ENCODE measurements at regions not wholly inside any gene's neighbourhood (a gene's known extent, or its start where the extent isn't known, plus 50 kb on each side); places are given as distances from the start of the nearest gene placed in this dataset.

DNA sequence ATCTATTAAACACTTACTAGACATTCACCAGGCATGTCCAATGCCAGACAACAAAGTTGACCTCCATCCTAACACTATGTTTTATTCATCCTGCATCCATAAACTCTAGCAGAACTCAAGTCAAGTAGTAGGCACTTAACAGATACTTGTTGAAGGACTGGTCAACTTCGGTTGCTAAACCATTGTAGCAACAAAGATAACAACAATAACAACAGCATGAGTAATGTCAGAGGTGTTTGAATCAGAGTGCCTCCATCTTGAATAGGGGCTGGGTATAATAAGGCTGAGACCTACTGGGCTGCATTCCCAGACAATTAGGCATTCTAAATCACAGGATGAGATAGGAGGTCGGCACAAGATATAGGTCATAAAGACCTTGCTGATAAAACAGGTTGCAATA, 180.5 kb upstream of the ZNF462 start:
- DNase-seq: no peak

DNA sequence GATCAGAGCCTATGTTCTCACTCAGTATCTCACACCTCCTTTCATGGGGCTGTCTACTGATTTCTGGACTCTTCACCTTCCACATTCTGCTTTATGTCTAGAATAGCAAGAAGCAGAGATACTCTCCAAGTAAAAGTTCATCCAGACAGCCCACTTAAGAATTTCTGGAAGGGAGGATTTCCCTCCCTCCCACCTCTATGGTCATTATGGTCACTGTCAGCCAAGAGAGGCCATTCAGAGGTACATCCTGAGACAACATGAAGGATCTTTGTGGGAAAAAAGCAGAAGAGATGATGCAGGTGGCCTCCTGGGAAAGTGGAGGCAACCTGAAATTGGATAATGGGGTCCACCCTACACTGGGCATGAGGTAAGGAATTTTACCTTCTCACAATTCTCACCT, 179.5 kb upstream of the ZNF462 start:
- no peak for DNase-seq

DNA sequence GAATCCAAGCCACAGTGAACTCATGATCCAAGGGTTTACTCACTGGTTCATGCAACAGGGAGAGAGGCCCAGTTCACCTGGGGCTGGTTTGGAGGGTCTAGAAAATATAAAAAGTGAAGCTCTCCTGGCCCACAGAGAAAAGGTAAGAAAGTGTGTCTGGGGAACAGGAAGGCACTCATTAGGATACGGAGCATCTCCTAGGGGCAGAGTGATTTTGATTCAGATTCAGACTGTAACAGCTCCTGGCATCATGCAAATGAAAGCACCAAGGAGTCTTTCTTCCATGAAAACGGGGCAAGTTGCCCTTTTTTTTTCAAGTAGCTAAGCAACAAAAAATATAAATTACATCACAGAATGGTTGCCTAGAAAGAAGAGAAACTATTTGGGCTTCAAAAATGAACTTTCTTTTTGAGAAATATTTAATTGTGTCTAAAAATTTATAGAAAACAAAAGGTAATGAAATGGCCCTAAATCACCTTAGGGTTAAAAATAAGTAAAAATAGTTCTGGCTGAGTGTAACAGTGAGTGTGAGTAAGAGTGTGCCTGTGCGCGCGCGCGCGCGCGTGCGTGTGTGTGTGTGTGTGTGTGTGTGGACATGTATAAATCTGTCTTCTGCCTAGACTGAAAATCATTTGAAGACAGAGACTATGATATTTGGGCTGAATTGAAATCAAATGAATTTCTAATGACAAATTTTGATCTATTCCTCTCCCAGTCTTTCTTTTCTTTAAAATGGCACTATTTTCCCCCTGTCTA, 177.8 kb upstream of the ZNF462 start:
- no peak for DNase-seq

DNA sequence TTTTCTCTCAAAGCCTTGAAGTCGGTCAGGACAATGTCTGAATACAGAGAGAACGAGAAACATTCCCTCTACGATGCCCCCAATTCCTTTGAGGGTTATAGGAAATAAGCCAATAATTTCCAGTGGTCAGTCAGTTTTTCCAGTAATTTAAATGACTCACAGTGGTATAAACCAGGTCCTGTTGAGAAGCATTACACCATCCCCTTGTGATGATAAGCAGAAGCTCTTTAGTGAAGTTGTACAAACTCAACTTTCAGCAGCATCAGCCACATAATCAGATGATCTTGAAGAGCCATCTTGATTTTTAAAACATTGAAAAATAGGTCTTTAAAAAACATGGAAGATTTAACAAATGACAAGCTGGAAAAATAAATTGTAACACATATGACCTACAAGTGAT, 173.9 kb upstream of the ZNF462 start:
- no peak for DNase-seq

DNA sequence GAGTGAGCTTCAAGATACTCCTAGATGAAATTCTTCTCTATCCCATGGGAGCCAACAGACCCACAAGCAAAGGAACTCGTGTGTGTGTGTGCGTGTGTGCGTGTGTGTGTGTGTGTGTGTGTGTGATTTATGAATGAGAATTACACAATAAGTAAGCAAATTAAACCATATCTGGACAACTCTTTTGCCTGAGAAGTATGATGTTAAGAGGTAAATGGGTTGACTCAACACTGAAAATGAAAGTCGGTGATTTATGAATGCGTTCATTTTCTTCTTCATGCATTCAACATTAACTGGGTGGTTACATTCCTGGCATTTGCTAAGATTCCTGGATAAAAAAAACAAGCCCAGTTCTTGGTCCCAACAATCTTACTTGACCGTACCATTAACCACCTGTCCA, 171.3 kb upstream of the ZNF462 start:
- DNase-seq: no peak

DNA sequence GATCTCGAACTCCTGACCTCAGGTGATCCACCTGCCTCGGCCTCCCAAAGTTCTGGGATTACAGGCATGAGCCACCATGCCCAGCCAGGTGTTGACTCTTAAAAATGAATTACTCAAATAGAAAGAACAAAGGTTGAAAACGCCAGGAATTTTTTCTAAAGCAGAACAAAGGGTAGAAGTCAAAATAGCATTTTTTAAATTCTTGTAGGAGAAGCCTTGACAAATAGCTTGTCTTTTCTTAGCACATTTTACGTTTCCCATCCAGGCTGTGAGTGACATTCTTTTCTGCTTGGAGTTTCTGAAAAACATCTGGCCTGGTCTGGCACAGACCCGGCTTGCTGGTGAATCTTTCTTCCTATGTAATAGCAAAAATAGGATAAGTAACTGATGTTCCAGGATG, 169.4 kb upstream of the ZNF462 start:
- DNase-seq: no peak

DNA sequence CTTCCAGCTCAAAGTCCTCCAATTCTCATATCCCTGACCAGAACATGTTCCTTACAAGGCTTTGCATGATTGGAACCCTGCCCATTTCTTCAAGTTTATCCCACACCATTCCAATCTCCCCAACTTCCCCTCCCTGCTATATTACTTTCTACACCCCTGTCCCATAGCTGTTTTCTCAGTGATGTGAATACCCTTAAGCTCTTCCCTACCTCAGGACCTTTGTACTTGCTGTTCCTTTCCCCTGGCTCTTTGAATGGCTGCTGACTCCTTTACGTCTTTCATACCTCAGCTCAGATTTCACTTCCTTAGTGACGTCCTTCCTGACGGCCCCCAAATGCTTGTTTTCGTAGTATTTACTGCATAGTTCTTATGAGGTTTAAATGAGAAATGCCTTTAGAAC, 166.2 kb upstream of the ZNF462 start:
- no peak for DNase-seq

DNA sequence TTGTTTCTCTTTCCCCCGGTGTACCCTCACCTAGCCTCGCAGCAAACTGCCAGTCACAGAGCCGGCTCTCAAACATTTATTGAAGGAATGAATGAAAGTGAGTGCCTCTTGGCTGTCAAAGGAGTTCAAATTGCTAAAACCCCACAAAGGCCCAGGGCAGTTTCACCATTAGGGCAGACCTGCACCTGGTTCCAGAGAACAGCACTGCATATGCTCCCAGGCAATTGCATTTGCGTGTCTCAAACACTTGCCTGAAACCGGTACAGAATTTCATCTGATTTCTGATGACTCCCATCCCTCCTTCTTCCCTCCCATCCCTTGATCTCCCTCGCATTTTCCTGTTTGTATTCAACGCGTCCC, 165.6 kb upstream of the ZNF462 start:
- no peak for DNase-seq

DNA sequence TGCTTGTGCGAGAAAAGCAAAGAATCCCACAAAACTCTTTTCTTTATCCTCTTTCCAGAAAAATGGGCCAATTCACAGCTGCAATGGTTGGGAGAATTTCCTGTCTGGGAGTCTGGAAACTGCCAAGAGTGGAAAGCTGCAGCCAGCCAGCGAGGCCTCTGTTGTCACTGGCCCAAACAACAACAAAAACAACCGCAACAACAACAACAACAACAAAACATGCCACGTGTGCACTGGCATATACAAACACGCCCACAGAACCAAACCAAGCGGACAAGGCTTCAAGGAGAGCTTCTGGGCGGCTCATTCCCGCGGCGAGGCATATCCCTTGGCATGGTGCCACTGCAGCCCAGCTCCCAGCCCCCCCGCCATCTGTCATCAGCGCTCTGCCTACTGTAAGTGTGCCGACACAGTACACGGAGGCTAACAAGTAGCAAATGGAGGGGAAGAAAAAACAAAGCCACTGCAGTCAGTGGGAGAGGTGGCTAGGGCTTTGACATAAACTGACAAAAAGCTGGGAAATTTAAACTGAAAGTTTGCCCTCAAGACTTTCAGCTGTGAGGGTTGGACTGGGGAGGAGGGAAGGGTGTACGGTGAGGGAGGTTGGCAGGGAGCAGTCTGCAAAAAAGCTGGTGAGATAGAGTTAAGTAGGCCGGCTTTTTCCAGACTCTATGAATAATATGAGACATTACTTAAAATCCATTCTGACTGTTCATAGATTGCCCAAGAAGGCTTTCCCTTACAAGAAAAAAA, 165.0 kb upstream of the ZNF462 start:
- peak; percentile 4 for DNase-seq

DNA sequence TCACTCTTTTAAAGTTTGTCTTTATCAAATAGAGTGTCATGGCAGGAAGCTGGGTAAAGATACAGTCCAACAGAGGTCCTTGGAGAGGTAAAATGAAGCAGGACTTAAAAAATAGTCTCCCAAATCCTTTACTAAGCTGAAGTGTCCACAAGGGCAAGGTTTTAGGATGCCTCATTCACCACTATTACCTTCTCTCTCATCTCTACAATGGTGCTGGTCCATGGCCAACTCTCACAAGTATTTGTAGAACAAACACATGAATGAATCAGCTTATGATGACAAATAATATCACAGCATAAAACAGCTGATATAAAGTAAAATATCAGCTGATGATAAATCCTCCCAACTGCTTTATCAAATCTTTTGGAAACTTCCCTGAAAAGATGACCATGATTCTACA, 162.3 kb upstream of the ZNF462 start:
- no peak for DNase-seq

DNA sequence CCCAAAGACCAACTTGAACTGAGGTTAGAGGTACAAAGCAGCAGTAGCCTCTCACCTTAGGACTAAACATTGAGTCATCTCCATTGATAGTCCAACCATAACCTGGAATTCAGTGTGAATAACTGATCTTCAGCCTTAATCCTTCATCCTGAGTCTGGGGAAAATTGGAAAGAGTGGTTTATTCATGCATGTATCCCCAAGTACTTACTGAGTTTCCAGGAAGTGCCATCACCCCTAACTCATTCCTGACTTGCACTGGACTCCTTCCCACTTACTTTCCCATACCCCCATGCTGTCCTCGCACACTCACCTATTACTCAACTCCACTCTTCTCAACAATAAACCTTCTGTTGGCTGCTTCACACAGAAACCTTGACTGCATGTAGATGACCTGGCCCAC, 161.4 kb upstream of the ZNF462 start:
- DNase-seq: no peak

DNA sequence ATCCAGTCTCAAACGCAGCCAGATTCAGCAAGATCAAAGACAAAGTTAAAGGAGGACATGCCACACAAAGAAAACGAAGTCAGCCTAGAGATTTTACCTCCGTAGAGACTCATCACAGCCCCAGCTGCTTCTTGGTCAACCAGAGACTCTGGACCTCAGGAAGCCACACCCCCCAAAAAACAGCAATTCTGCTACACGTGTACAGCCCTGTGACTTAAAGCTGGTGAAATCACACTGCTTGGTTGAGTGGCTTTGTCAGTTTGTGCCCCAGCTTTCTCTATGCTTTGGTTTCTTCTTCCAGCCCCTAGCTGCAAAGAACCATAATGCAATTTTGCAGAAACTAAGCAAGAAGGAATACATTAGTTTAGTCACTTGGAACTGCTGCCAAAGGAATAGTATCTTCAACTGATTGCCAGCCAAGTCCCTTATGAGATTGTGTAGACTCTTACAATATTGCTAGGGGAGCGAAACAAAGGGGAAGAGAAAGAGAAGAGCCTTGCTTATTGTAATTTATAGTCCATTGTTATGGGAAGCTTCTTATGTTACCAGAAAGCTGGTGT, 158.8 kb upstream of the ZNF462 start:
- DNase-seq: no peak

DNA sequence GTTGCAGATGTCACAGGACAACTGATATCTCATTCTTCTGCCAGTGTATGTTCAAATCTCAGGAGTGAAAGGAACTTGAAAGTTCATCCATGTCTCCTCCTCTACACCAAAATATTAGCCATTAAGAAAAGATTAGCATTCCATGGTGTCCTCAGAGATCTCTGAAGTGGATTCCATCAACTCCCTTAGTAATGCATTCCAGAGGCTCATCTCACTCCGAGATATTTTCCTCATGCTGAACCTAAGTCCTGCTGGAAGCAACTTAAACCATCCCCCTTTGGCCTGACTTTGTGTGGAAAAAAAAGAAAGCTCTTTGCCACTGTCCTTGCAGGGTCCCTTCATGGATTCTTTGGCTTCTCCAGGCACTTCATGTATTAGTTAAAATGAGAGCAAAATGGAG, 155.7 kb upstream of the ZNF462 start:
- DNase-seq: no peak

DNA sequence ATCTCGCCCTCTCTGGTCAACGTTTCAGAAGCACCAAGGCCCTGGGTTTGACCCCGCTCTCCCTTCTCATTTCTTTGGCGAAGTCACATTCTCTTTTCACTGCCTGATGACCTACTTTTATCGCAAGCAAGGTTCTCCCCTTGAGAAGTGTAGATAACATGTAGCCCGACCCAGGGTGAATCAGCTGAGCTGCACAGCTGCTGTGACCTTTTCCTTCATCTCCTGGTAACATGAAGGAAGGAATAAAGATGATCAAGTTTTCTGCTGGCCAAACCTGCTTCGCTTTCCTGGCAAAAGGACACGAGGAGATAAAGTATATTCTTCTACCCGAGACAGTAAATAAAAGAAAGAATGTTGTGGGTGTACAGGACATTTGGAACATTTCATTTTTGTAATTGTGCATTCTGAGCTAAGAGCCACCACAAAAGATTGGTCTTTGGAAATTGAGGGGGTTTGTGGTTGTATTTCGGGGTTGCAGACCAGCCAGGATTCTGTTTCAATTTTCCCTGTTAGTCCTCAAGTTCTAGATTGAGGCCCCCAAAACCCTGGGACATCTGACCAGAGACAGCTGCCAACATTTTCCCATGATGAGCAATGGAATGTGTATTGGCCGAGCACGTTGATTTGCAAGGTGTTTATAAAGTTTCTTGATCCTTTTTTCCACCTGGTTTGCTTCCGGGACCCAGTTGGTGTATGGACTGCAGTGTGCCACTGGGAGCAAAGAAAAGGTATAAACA, 155.1 kb upstream of the ZNF462 start:
- no peak for DNase-seq

DNA sequence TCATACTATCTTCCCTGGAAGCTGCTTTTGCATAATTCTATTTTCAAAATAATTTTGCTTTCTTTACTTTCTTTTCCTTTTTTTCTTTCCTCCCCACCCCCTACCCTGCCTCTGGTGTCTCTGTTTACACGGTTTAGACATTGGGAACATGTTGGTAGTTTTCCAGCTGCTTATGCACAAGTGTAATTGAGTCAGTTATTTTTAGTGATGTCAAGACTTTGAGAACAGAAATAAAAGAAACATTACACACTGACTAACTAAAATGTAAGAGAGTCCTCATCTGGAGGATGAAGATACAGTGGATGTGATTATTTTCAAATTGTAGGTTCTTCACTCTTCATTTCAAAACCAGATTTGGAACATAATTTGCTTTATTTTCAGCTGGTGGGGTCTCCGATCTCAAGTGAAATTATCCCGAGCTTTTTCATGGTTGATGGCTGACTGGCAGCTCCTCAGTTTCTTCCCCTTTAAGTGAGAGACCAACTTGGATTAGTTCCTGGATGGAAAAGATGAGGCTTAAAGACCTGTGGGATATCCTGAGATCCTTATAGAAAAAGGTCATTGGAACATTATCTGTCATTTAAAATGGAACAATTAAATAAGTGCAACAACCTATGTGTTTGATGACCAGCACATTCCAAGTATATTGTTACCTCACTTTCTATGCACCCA, 154.4 kb upstream of the ZNF462 start:
- no peak for DNase-seq

DNA sequence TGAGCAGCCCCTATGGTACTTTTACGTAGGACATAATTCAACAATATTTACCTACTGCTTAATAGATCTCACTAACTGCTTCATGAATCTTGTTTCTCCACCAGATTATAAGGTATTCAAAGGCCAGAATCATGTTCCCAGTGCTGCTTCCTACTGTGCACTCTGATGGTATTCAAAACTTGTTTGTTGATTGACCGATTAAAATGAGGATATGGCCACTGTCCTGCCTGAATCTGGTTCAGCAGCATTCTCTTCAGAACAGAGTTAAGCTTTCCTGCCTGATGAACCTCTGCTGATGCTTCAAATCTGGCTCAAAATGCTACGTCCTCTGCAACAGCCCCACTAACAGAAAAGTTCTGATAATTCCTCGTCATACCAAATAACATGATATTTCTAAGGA, 150.7 kb upstream of the ZNF462 start:
- DNase-seq: no peak

DNA sequence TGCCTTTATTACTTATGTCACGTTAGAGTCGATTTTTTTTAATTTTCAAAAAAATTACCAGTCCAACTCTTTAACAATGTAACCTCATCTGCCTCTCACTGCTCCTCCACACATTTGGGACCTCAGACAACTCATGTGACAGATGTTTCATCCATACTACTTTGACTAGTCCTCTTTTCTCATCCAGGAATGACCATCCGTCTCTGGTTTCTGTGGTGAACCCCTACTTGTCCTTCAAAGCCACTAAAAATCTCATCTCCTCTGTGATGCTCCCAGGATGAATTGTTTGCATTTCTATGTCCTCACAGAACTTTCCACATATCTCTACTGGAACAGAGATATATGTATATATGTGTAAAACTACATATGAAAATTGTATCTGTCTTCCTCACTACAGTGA, 149.8 kb upstream of the ZNF462 start:
- DNase-seq: no peak

DNA sequence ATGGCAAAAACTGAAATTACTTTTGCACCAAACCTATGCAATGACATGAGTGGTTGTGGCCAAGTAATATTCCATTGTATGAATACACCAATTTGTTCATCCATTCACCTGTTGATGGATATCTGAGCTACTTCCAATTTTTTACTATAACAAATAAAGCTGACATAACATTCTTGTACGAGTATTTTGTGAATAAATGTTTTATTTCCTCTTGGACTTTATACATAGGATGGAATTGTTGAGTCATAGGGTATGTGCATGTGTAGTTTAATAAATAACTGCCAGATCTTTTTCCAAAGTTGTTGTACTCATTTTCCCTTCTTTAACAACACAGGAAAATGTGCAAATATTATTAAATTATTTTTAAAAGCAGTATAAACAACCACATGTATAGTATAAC, 146.1 kb upstream of the ZNF462 start:
- no peak for DNase-seq

DNA sequence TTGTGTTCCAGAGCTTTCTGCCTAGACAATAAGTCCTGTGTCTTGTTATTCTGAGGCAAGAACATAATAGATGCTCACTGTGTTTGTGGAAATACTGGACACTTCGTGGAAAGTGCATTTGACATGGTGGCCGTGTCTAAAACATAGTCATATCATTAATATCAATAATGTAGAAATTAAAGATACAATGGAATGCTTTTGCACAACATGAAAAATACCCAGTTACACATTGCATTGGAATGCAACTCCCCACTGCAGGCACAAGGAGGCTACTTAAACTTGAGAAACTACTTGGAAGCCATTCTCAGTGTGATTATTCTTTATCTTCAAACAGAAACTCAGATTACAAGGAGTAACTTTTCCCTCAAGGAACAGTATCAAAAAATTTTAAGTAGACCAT, 145.3 kb upstream of the ZNF462 start:
- no peak for DNase-seq

DNA sequence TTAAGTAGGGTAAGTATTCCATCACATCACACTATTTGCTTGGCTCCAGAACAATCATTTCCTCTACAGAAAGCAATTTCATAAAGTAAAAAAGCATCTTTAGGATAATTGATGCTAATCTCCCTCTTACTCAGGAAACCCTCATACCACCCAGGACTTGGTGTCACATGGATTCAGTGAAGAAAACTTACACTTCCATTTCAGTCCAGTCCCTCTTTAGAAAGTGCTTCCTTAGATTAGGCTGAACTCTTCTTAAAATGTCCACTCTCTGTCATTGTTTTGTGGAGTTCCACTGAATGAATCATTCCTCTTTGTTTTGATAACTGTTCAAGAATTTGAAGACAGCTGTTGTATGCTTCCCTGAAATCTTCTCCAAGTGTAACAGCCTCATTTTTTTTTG, 144.0 kb upstream of the ZNF462 start:
- DNase-seq: no peak

DNA sequence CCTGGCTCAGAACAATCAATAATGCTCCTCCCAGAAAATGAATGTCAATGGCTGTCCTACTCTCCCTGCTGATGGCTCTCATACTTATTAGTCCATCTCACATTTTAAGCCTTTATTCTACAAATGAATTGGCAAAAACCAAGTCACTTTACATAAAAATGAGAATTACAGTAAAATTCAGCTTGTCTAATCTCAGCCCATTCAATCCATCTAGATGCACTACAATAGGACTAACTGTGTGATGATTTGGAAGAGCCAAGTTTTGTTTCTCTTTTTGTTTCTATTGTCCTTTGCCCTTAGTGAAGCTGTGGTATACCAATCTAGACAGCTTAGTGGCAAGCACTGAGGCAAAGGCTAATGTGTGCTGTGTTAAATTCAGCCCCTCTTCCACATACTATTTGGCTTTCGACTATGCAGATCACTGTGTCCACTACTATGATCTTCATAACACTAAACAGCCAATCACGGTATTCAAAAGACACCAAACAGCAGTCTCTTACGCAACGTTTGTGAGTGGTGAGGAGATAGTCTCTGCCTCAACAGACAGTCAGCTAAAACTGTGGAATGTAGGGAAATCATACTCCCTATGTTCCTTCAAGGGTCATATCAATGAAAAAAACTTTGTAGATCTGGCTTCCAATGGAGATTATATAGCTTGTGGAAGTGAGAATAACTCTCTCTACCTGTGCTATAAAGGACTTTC, 140.8 kb upstream of the ZNF462 start:
- DNase-seq: no peak

DNA sequence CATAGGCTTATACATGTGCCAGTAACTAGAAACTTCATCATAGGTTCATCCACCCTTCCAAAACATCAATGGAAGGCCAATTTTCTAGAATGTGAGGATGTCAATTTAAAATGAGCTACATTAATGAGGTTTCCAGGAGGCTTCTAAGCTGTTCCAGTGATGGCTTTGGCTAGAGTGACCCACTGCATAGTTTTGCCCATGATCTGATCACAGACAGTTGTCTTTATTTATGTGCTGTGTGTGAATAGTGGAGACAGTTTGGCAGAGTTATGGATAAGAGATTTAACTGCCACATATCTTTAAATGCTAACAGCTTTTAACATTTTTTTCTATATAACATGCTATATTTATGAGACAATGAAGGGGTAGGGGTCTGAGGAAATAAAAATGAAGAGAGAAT, 139.0 kb upstream of the ZNF462 start:
- DNase-seq: no peak

DNA sequence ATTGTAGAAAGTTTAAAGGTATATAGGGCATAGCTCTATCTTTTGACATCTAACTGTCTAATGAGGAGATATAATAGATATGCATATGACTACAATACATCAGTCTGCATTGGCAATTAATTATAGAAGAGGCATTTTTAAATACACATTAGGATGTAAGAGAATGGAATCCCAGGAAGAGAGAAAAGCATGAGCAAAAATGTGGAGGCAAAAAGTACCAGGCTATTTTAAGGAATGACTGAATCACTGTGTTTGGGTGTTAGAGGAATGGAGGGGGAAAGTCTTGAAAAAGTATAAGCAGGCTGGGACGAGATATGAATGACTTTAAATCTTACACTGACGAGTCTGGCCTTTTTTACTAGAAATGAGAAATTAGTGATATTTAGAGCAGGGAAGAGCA, 138.4 kb upstream of the ZNF462 start:
- DNase-seq: no peak
